Hindlimb muscle (tissue), 1 donor: ENCODE measurements at regions not wholly inside any gene's neighbourhood (a gene's known extent, or its start where the extent isn't known, plus 50 kb on each side); places are given as distances from the start of the nearest gene placed in this dataset.
"Not testable (repeated sequence)": the region's sequence is repeated elsewhere in the genome, so short reads cannot be mapped to it uniquely, and the experiment has no call there.

Experiments used
- DNase-seq: peaks from one replicate; pipeline ENCODE4 v3.0.0-alpha.2; 2013

DNA sequence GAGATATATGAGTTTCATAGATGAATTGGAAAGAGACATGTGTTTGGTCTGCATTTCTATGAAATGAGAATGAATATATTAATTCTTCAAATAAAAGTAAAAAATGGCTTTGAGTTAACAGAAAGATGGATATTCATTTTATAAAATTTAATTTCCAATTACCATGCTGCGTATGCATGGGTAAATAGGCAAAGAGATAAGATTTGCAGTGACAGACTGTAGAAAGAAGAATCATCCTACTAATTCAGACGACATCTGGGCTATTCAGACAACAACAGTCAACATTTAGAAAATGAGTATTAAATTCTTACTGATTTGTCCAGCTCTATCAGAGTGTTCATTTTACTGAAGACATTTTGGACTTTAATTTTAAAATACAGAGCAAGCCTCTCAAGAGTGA, 602.2 kb upstream of the NRSN1 start:
- no peak for DNase-seq

DNA sequence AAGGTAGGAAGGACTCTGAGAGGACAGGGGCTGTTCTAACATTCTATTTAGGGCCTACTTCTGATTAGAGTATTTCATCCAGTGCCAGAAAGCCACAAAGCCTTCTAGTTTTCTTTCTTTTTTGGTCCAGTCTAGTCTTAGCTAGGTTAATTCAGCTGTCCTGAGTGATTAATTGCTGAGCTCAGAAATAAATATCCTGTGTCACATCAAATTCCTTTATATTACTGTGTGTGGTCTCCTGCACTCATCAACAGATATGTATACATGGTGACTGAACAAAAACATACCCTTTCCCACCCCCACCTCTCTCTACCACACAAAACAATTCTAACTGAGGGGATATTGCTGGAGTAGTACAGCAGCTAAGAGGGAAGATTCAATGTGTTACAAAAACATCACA, 601.5 kb upstream of the NRSN1 start:
- DNase-seq = no peak

GRCh38 chr6:23526526-23526925, 599.5 kb upstream of the NRSN1 start:
- no peak for DNase-seq

- DNase-seq = no peak
Measured at GRCh38 chr6:23529902-23530301, 596.1 kb upstream of the NRSN1 start.

- DNase-seq = no peak
Measured at GRCh38 chr6:23531666-23532065, 594.3 kb upstream of the NRSN1 start.

GRCh38 chr6:23532227-23532626, 593.8 kb upstream of the NRSN1 start:
- DNase-seq = no peak

DNA sequence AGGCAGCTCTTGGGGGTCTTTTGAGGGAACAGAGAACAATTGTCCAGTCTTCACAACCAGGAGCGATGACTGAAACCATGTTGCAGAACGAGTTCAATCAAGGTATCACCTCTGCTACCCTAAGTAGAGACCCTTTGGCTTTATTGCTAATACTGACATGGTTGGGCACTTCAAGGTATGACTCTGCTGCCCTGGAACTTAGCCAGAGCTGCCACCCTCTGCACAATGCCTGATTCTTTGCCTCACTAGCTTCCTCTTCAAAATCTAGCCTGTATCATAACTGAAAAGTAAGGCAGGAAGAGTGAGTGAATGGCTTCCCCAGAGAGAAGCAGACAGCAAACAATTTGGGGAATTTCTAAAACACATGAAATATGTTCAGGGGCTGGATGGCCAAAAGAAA, 592.7 kb upstream of the NRSN1 start:
- no peak for DNase-seq

- no peak for DNase-seq
Measured at GRCh38 chr6:23533944-23534343, 592.1 kb upstream of the NRSN1 start.

DNA sequence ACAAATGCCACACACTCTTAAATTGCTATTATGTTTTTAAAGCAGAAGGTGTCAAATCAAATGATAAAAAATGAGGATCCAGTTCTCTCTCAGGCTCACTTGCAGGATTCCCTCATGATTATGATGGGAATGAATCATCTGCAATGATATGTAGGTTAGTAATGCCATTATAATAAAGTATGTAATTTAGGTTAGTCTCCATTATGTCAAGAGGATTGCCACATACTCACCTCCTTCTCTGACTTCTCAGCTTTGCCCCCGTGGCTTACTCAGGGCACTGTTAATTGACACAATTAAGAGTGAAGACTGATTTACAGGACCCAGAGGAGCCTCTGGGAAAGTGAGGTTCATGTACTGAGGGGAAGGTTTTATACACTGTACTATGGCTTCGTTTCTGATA, 591.7 kb upstream of the NRSN1 start:
- no peak for DNase-seq

GRCh38 chr6:23535101-23535500, 590.9 kb upstream of the NRSN1 start:
- DNase-seq = no peak

DNA sequence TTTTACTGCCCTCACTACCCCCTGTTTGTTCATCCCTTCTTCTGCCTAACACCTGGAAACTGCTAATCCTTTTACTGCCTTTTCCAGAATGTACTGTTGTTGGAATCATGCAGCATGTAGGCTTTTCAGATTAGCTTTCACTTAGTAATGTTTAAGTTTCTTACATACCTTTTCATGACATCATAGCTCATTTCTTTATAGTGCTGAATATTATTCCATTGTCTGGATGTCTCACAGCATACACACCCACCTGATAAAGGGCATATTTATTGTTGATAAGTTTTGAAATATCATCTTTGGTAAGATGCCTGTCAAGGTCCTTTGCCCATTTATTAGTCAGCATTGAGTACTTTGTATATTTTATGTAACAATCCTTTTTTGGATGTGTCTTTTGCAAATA, 588.2 kb upstream of the NRSN1 start:
- DNase-seq = no peak

DNA sequence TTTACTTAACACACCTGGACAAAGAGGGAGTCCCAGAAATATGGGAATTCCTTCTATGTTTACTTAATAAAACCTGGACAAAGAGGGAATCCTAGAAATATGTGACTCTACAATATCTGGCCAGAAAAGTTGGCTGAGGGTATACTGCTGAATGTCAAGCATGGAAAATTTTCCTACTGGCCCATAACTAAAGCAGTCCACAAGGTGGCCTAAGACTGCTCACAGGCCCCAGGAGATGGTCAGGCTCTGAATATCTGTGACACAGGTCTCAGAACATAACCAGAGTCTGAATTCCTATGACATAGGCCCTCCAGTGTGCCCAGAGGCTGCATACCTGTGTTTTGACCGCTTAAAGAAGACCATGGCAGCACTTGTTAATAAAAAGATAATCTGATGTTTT, 578.2 kb upstream of the NRSN1 start:
- no peak for DNase-seq

DNA sequence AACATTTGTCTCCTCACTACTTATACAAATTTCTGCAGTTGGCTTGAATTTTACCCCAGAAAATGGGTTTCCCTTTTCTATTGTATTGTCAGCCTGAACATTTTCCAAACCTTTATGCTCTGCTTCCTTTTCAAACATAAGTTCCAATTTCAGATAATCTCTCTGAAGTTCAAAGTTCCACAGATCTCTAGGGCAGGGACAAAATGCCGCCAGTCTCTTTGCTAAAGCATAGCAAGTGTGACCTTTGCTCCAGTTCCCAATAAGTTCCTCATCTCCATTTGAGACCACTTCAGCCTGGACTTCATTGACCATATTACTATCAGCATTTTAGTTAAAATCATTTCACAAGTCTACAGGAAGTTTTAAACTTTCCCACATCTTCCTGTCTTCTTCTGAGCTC, 571.1 kb upstream of the NRSN1 start:
- DNase-seq = not testable (repeated sequence)

DNA sequence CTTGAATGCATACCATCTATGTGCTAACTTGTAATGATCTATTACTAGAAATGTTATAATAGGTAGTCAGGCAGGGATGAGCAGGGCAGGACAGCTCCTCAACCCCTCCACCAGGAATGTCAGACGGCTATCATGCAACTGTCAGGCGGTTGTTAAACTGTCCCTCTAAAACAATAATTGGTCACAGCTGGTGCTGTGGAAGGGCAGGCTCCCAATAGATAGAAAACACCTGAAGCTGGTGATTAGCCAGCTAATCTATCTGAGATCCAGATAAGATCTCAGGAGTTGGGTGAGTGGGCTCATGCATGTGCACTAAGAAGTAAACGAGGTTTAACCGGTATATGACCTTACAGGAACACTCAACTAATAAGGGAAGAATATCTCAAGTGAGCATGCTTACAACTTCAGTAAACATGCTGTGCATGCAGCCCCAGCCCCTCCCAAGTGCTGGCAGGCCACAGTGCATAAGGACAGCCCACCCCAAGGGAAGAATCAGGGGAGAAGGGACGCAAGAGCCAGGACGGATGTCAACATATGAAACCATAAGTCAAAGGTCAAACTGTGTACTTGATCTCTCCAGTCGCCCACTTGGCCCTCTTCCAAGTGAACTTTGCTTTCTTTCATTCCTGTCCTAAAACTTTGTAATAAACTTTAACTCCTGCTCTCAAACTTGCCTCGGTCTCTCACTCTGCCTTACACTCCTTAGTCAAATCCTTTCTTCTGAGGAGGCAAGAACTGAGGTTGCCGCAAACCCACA, 566.2 kb upstream of the NRSN1 start:
- peak; percentile 11 for DNase-seq

DNA sequence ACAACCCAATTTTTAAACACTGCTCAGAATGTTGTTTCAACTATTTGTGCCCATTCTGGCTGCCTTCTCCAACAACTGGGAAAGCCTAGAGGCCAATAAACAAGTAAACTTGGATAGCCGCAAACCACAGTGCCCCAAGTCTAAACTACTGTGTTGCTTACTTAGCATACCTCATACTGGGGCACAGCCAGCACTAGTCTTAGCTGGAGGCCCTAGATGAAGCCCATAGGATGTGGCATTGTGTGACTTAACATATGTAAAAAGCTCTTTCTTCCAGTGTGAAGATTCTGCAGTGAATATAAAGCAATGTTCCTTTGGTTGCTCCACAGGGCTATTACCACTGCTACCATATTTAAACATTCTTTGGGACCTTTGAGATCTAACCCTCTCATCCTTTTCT, 564.3 kb upstream of the NRSN1 start:
- DNase-seq = no peak

GRCh38 chr6:23562554-23562953, 563.5 kb upstream of the NRSN1 start:
- DNase-seq = no peak

- DNase-seq = no peak
Measured at GRCh38 chr6:23563323-23563722, 562.7 kb upstream of the NRSN1 start.

DNA sequence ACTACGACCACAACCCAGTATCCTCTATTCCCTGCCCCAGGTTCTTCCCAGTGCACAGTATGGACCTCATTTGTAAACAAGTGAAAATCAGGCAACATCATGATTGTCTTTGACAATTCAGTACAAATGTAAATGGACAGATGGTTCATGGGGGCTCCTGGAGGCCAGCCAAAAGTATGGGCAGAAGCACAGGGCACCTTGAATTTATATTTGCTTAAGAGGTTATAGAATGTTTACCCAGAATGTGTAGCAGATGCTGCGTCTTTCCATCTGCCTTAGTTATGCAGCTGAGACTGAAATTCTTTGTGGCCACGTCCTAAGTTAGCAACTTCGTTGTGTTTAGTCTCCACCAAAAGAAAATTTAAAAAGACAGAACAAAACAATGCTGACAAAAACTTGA, 559.6 kb upstream of the NRSN1 start:
- DNase-seq = no peak

DNA sequence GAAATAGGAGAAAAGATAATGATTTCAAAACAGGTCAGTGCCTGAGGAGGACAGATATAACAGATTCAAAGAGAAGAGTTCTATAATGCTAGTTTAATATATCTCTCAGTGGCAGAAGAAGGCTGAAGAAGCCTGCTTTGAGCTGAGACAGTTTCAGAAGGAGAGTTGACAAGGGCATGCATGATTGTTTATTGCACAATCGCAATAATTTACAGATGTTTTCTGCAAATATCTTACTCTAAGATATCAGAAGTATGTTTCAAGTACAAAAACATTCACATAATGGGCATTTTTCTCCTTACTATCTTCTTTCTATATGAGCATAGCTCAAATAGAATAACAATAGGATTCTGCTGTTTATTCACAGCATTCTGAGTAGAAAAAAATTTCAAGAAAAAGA, 557.7 kb upstream of the NRSN1 start:
- no peak for DNase-seq

GRCh38 chr6:23584134-23584763, 541.8 kb upstream of the NRSN1 start:
- DNase-seq = no peak

GRCh38 chr6:23587582-23587981, 538.4 kb upstream of the NRSN1 start:
- DNase-seq = no peak

DNA sequence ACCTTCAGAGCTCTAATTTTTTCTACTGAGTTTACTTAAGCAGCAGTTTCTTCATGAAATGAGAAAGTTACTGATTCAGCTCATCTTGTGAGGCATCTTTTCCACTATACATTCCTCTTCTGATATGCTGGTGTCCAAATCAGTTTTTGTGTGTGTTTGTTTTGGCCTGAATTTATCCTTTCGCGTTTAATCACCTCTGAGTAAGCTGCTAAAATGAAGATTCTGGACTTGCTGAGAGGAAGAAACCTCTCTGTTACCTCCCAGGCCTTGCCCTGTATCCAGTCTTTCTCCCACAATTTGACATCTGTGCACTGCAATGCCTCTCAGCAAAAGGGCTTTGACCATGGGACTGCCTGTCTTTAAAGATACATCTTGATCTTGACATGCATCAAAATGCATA, 536.2 kb upstream of the NRSN1 start:
- no peak for DNase-seq

DNA sequence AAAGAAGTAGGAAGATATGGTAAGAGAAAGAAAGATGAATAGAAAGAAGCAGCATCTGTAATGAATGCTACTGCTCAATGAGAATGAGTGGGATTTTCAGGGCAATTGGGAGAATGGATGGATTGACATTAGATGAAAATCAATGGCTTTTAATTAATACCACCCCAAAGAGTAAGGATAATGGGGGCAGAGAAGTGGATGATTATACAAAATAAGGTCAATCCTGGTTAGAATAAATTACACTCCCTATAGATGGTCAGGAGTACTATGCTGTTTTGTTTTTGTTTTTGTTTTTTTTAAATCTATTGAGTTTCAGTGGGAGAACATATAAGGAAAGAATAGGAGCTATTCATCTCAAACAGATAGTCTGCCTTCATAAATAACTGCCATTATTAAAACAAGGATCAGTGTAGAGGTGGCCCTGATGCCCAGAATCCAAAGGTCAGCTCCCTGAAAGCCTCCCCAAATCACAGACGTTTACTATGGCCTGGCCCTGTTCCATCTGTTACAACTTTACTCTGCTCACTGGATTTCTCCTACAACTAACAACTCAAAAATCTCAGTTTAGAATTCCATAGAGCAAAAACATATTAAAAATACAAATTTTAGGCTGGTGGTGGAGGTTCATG, 535.4 kb upstream of the NRSN1 start:
- DNase-seq = no peak

GRCh38 chr6:23591761-23592160, 534.3 kb upstream of the NRSN1 start:
- DNase-seq = no peak
